ENCODE measurements at regions not wholly inside any gene's neighbourhood (a gene's known extent, or its start where the extent isn't known, plus 50 kb on each side); places are given as distances from the start of the nearest gene placed in this dataset.

- no peak overlapping the region for H3K4me3 Mint-ChIP-seq (ENCODE audit: unreplicated experiment)
- H3K27ac Mint-ChIP-seq (ENCODE audit: unreplicated experiment): no peak overlapping the region
- peaks cover 5% of the 10 kb centered on the region for H3K4me1 Mint-ChIP-seq (ENCODE audit: low read depth, unreplicated experiment)
- no peak for DNase-seq
- peaks cover 6% of the 10 kb centered on the region for H3K36me3 Mint-ChIP-seq (ENCODE audit: unreplicated experiment)
- TF ChIP-seq, protein P1, sequence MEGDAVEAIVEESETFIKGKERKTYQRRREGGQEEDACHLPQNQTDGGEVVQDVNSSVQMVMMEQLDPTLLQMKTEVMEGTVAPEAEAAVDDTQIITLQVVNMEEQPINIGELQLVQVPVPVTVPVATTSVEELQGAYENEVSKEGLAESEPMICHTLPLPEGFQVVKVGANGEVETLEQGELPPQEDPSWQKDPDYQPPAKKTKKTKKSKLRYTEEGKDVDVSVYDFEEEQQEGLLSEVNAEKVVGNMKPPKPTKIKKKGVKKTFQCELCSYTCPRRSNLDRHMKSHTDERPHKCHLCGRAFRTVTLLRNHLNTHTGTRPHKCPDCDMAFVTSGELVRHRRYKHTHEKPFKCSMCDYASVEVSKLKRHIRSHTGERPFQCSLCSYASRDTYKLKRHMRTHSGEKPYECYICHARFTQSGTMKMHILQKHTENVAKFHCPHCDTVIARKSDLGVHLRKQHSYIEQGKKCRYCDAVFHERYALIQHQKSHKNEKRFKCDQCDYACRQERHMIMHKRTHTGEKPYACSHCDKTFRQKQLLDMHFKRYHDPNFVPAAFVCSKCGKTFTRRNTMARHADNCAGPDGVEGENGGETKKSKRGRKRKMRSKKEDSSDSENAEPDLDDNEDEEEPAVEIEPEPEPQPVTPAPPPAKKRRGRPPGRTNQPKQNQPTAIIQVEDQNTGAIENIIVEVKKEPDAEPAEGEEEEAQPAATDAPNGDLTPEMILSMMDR (IDR thresholded peaks at IDR 0.05; ENCODE audit: partially characterized antibody, unreplicated experiment): no peak
- peaks cover 2% of the 10 kb centered on the region for H3K27me3 Mint-ChIP-seq (ENCODE audit: unreplicated experiment)
- H3K9me3 Mint-ChIP-seq (ENCODE audit: unreplicated experiment): no peaks in the 10 kb centered on the region
Measured at GRCh38 chrX:115892056-115892708, 278.4 kb upstream of the AGTR2 start.

- TF ChIP-seq, protein P1 (IDR thresholded peaks at IDR 0.05; ENCODE audit: partially characterized antibody, unreplicated experiment): no peak
- Mint-ChIP-seq H3K4me1 (ENCODE audit: low read depth, unreplicated experiment) (peaks cover 5% of the 10 kb centered on the region), H3K27me3 (ENCODE audit: unreplicated experiment) (peaks cover 2% of the 10 kb centered on the region), H3K9me3 (ENCODE audit: unreplicated experiment) (no peaks in the 10 kb centered on the region), H3K36me3 (ENCODE audit: unreplicated experiment) (peaks cover 6% of the 10 kb centered on the region), H3K27ac (ENCODE audit: unreplicated experiment) (no peak overlapping the region), H3K4me3 (ENCODE audit: unreplicated experiment) (no peak overlapping the region)
- DNase-seq: peak; percentile 20
Measured at GRCh38 chrX:115892787-115893671, 277.5 kb upstream of the AGTR2 start.

GRCh38 chrX:115894087-115894486 lies 276.5 kb upstream of the AGTR2 start:
- Mint-ChIP-seq H3K27ac (ENCODE audit: unreplicated experiment) (no peak overlapping the region), H3K4me3 (ENCODE audit: unreplicated experiment) (no peak overlapping the region), H3K36me3 (ENCODE audit: unreplicated experiment) (peaks cover 6% of the 10 kb centered on the region), H3K9me3 (ENCODE audit: unreplicated experiment) (no peaks in the 10 kb centered on the region), H3K4me1 (ENCODE audit: low read depth, unreplicated experiment) (peaks cover 5% of the 10 kb centered on the region), H3K27me3 (ENCODE audit: unreplicated experiment) (peaks cover 2% of the 10 kb centered on the region)
- TF ChIP-seq, protein P1 (IDR thresholded peaks at IDR 0.05; ENCODE audit: partially characterized antibody, unreplicated experiment): no peak
- DNase-seq: no peak

- DNase-seq: no peak
- Mint-ChIP-seq H3K36me3 (ENCODE audit: unreplicated experiment) (no peaks in the 10 kb centered on the region), H3K4me1 (ENCODE audit: low read depth, unreplicated experiment) (peaks cover 5% of the 10 kb centered on the region), H3K4me3 (ENCODE audit: unreplicated experiment) (no peak overlapping the region), H3K27ac (ENCODE audit: unreplicated experiment) (no peak overlapping the region), H3K9me3 (ENCODE audit: unreplicated experiment) (no peaks in the 10 kb centered on the region), H3K27me3 (ENCODE audit: unreplicated experiment) (peaks cover 2% of the 10 kb centered on the region)
- TF ChIP-seq, protein P1 (IDR thresholded peaks at IDR 0.05; ENCODE audit: partially characterized antibody, unreplicated experiment): no peak
Measured at GRCh38 chrX:115895678-115896329, 274.7 kb upstream of the AGTR2 start.

Measured in glutamatergic neuron (in vitro differentiated cells).